Natural killer cell (primary cell): ENCODE measurements at regions not wholly inside any gene's neighbourhood (a gene's known extent, or its start where the extent isn't known, plus 50 kb on each side); places are given as distances from the start of the nearest gene placed in this dataset.

Experiments used
- ATAC-seq, 3 donors: fragments of 150-1000 bp in 2 of 3; fragments of 200-7000 bp in 1 of 3; cut with Tn5 transposase; 1 replicate in 1 of 3; 2 replicates in 2 of 3; pipeline ENCODE4 v1.10.0; 2021; ENCODE audit warnings: mild to moderate bottlenecking in 2 of 3, moderate library complexity in 2 of 3
- DNase-seq, 2 donors: peaks; one replicate each; pipeline versions ENCODE4 v3.0.0 to v3.0.0-alpha.2; 2013 to 2021; ENCODE audit warnings: mixed read lengths in 1 of 2
- H3K27ac ChIP-seq: one replicate; pipeline ENCODE4 v1.5.1; 2013; ENCODE audit warnings: mild to moderate bottlenecking, low read length
- H3K27me3 ChIP-seq: one replicate; pipeline ENCODE4 v1.6.1; 2013; ENCODE audit warnings: low read length; ENCODE audit not compliant: control insufficient read depth, insufficient read depth
- H3K36me3 ChIP-seq: one replicate; pipeline ENCODE4 v1.6.1; 2013; ENCODE audit warnings: low read length; ENCODE audit not compliant: control insufficient read depth, insufficient read depth
- H3K4me1 ChIP-seq: one replicate; pipeline ENCODE4 v1.6.1; 2013; ENCODE audit warnings: low read length; ENCODE audit not compliant: control insufficient read depth, insufficient read depth
- H3K4me3 ChIP-seq: one replicate; pipeline ENCODE4 v1.5.1; 2013; ENCODE audit warnings: low read length
- H3K9me3 ChIP-seq: one replicate; pipeline ENCODE4 v1.6.1; 2013; ENCODE audit warnings: low read length; ENCODE audit not compliant: control insufficient read depth, insufficient read depth
- H3K27ac Mint-ChIP-seq, 2 donors: one replicate each; pipeline ENCODE4 v1.8.0; 2022; ENCODE audit warnings: mild to moderate bottlenecking in 2 of 2, mixed read lengths in 2 of 2, moderate library complexity in 1 of 2
- H3K27me3 Mint-ChIP-seq, 2 donors: one replicate each; pipeline ENCODE4 v1.8.0; 2022; ENCODE audit warnings: low read depth in 2 of 2, mixed read lengths in 2 of 2
- H3K36me3 Mint-ChIP-seq: one replicate; pipeline ENCODE4 v1.8.0; 2022; ENCODE audit warnings: mixed read lengths
- H3K4me1 Mint-ChIP-seq, 2 donors: one replicate each; pipeline ENCODE4 v1.8.0; 2022; ENCODE audit warnings: mixed read lengths in 2 of 2
- H3K4me3 Mint-ChIP-seq: one replicate; pipeline ENCODE4 v1.8.0; 2022; ENCODE audit warnings: mild to moderate bottlenecking, moderate library complexity, mixed read lengths
- H3K9me3 Mint-ChIP-seq, 2 donors: one replicate each; pipeline ENCODE4 v1.8.0; 2022; ENCODE audit warnings: mixed read lengths in 2 of 2
- WGBS: methylation state at CpG from one replicate; pipeline ENCODE4 v1.1.7; 2013; ENCODE audit warnings: missing lambda C conversion rate; ENCODE audit not compliant: insufficient coverage; 5-methylcytosine and 5-hydroxymethylcytosine counted together
- intact Hi-C: fragments of 100-400 bp; cut with micrococcal nuclease; formaldehyde crosslinking; loops from one replicate; pipeline ENCODE4 v1.14.2; 2022
- TF ChIP-seq, protein P1 (sequence below): fragments of 200-600 bp; IDR thresholded peaks from one replicate; pipeline ENCODE4 v1.8.0; 2022; ENCODE audit warnings: antibody characterized with exemption

DNA sequence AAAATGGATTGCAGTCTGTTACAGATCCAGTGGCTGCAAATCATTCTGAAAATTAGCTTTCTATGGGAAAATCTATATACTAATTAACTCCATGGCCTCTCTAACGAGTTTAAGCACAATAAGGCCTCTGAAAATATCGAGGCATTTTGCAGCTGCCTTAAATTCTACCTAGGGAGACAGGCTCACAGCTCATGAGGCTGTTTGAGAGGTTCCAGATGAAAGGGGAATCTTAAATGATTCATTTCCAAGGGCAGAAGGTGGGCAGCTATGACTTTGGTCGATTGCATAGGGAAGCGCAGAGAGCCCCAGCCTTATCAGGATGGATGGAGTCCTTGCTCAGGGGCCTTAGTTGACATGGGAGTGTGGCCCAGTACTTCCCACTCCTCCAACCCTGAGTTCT, 216.8 kb upstream of the POU3F1 start:
- Mint-ChIP-seq H3K27ac (no peak overlapping the region), H3K4me1 (no peaks in the 10 kb centered on the region), H3K4me3 (no peak overlapping the region), H3K36me3 (no peaks in the 10 kb centered on the region), H3K9me3 (no peaks in the 10 kb centered on the region), H3K27me3 (peaks cover 6 to 25% of the 10 kb centered on the region in 2 donors)
- ATAC-seq = no peak
- intact Hi-C loops = no loop called here
- H3K4me1 ChIP-seq = no peaks in the 10 kb centered on the region
- TF ChIP-seq, protein P1, sequence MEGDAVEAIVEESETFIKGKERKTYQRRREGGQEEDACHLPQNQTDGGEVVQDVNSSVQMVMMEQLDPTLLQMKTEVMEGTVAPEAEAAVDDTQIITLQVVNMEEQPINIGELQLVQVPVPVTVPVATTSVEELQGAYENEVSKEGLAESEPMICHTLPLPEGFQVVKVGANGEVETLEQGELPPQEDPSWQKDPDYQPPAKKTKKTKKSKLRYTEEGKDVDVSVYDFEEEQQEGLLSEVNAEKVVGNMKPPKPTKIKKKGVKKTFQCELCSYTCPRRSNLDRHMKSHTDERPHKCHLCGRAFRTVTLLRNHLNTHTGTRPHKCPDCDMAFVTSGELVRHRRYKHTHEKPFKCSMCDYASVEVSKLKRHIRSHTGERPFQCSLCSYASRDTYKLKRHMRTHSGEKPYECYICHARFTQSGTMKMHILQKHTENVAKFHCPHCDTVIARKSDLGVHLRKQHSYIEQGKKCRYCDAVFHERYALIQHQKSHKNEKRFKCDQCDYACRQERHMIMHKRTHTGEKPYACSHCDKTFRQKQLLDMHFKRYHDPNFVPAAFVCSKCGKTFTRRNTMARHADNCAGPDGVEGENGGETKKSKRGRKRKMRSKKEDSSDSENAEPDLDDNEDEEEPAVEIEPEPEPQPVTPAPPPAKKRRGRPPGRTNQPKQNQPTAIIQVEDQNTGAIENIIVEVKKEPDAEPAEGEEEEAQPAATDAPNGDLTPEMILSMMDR = no peak
- H3K27ac ChIP-seq = no peak overlapping the region
- H3K27me3 ChIP-seq = no peaks in the 10 kb centered on the region
- no peaks in the 10 kb centered on the region for H3K9me3 ChIP-seq
- H3K36me3 ChIP-seq = no peaks in the 10 kb centered on the region
- H3K4me3 ChIP-seq = no peak overlapping the region
- WGBS = 76% methylated on average over 4 of the region's 4 CpGs
- no peak for DNase-seq

DNA sequence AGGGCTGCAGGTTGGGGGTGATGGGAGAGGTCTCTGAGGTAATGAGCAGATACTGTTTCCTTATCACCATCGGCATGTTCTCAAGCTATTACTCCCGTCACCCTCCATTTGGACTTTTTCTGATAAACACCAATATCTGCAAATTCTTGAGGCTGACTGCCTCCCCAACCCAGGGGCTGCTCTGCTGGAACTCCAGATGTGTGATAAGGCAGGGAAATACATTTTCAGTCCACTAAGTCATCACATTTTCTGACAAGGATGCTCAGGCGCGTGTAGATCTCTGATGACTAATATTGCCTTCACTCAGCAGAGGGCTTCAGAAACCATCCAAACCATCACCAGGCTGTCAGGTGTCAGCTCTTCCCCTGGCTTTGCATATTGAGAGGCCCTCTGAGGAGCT, 215.0 kb upstream of the POU3F1 start:
- no peak for ATAC-seq
- 85% methylated on average over 4 of the region's 4 CpGs for WGBS
- H3K9me3 Mint-ChIP-seq = no peaks in the 10 kb centered on the region
- DNase-seq = no peak
- no peaks in the 10 kb centered on the region for H3K36me3 Mint-ChIP-seq
- Histone ChIP-seq H3K9me3 (no peaks in the 10 kb centered on the region), H3K27me3 (no peaks in the 10 kb centered on the region), H3K36me3 (no peaks in the 10 kb centered on the region), H3K4me3 (no peak overlapping the region), H3K27ac (no peak overlapping the region), H3K4me1 (no peaks in the 10 kb centered on the region)
- H3K4me1 Mint-ChIP-seq = no peaks in the 10 kb centered on the region
- no peak overlapping the region for H3K4me3 Mint-ChIP-seq
- H3K27me3 Mint-ChIP-seq = peaks cover 3 to 28% of the 10 kb centered on the region in 2 donors
- no peak overlapping the region for H3K27ac Mint-ChIP-seq
- intact Hi-C loops = no loop called here
- TF ChIP-seq, protein P1 = no peak

DNA sequence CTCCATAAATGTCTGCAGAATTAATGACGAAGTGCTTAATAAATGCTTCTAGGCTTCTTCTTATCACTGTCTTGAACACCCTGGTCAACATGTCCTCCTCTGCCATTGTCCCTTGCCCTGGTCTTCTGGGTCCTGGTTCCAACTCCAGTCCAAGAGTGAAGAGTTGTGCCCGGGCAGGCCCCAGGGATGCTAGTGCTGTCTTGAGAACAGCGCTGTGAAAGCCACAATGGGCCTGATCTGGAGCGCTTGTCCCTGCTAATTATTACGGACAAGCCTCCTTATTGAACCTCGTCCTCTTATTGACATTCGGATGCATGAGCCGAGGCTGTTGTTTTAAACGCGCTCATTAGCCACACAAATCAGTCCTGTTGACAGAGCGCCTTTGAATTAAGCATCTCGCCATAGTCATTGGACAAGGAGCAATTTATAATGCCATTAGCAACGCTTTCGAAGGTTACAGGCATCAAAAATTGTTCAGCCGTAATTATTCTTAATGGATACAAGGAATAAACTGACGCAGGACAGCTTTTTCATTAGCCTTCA, 211.6 kb upstream of the POU3F1 start:
- H3K4me1 ChIP-seq = no peaks in the 10 kb centered on the region
- WGBS = 91% methylated on average over 16 of the region's 16 CpGs
- TF ChIP-seq, protein P1 = no peak
- no peak for DNase-seq
- Mint-ChIP-seq H3K27ac (no peak overlapping the region), H3K36me3 (no peaks in the 10 kb centered on the region), H3K4me1 (no peaks in the 10 kb centered on the region), H3K4me3 (no peak overlapping the region), H3K9me3 (no peaks in the 10 kb centered on the region), H3K27me3 (peaks cover 9 to 25% of the 10 kb centered on the region in 2 donors)
- no peaks in the 10 kb centered on the region for H3K9me3 ChIP-seq
- no peaks in the 10 kb centered on the region for H3K36me3 ChIP-seq
- no peaks in the 10 kb centered on the region for H3K27me3 ChIP-seq
- no peak overlapping the region for H3K4me3 ChIP-seq
- ATAC-seq = no peak
- no peak overlapping the region for H3K27ac ChIP-seq
- intact Hi-C loops = no loop called here

DNA sequence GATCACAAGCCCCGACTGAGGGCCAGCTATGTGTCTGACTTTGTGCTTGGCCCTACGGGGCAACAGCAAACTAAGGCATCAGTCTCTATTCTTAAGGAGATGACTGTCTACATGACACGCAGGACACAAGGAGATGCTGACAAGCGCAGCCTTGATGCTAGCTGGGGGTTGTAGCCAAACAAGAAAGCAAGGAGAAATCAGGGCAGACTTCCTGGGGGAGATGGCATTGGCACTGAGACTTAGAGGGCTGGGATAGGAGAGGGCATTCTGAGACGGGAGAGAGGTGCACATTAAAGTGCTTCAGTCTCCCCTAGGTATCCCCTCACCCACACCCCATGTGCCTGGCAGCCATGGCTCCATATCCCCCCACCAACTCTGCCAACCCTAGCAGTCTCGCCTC, 210.8 kb upstream of the POU3F1 start:
- DNase-seq (no peak), ATAC-seq (no peak)
- no peaks in the 10 kb centered on the region for H3K9me3 Mint-ChIP-seq
- Histone ChIP-seq H3K4me3 (no peak overlapping the region), H3K27me3 (no peaks in the 10 kb centered on the region), H3K4me1 (no peaks in the 10 kb centered on the region), H3K9me3 (no peaks in the 10 kb centered on the region), H3K36me3 (no peaks in the 10 kb centered on the region), H3K27ac (no peak overlapping the region)
- whole genome bisulfite sequencing = 80% methylated on average over 6 of the region's 6 CpGs
- no peaks in the 10 kb centered on the region for H3K4me1 Mint-ChIP-seq
- no peak overlapping the region for H3K27ac Mint-ChIP-seq
- H3K4me3 Mint-ChIP-seq = no peak overlapping the region
- TF ChIP-seq, protein P1 = no peak
- H3K36me3 Mint-ChIP-seq = no peaks in the 10 kb centered on the region
- intact Hi-C loops = no loop called here
- peaks cover 11 to 25% of the 10 kb centered on the region in 2 donors for H3K27me3 Mint-ChIP-seq
